T-helper 2 cell (primary cell): ENCODE measurements at regions not wholly inside any gene's neighbourhood (a gene's known extent, or its start where the extent isn't known, plus 50 kb on each side); places are given as distances from the start of the nearest gene placed in this dataset.
"Not testable (repeated sequence)": the region's sequence is repeated elsewhere in the genome, so short reads cannot be mapped to it uniquely, and the experiment has no call there.

ENCODE experiments used
- DNase-seq, 5 experiments: peaks; one replicate each; pipeline versions ENCODE4 v3.0.0 to v3.0.0-alpha.2; 2012 to 2022

- not testable (repeated sequence) for DNase-seq
Measured at GRCh38 chr1:25171013-25171412, 61.3 kb downstream of the SYF2 start.

DNA sequence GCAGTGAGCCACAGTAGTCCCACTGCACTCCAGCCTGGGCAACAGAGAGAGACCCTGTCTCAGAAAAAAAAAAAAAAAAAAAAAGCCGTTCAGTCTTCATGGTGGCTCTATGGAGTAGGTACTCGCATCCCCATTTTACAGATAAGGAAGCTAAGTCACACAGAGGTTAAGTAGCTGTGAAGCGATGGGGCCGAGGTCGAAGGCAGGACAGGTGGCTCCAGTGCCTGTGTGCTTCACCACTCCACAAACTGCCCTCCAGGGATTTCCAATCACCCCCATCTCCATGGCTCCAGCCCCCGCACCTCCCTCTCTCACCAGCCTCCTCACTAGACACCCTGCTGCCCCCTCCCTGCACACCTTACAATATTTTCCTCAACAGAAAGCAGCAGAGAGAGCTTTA lies 61.9 kb downstream of the SYF2 start:
- no peak for DNase-seq

GRCh38 chr1:25169610-25170009 lies 62.7 kb downstream of the SYF2 start:
- no peak for DNase-seq

GRCh38 chr1:25169168-25169567 lies 63.1 kb downstream of the SYF2 start:
- DNase-seq = no peak

- DNase-seq = no peak
Measured at GRCh38 chr1:25168193-25169071, 63.9 kb downstream of the SYF2 start.

- no peak for DNase-seq
Measured at GRCh38 chr1:25167269-25168192, 64.8 kb downstream of the SYF2 start.

- no peak for DNase-seq
Measured at GRCh38 chr1:25166847-25167246, 65.5 kb downstream of the SYF2 start.

GRCh38 chr1:25163986-25164385 lies 68.3 kb downstream of the SYF2 start:
- no peak for DNase-seq

DNA sequence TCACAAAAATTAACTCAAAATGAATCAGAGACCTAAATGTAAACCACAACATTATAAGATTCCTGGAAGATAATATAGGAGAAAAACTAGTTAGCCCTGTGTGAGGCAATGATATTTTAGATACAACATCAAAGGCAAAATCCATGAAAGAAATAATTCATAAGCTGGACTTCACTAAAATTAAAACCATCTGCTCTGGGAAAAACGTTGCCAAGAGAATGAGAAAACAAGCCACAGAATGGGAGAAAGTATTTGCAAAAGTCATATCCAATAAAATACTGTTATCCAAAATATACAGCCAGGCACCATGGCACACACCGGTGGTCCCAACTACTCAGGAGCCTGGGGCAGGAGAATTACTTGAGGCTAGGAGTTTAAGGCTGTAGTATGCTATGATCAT lies 70.3 kb downstream of the SYF2 start:
- DNase-seq = no peak

GRCh38 chr1:25157846-25158245 lies 74.5 kb downstream of the SYF2 start:
- DNase-seq = no peak

DNA sequence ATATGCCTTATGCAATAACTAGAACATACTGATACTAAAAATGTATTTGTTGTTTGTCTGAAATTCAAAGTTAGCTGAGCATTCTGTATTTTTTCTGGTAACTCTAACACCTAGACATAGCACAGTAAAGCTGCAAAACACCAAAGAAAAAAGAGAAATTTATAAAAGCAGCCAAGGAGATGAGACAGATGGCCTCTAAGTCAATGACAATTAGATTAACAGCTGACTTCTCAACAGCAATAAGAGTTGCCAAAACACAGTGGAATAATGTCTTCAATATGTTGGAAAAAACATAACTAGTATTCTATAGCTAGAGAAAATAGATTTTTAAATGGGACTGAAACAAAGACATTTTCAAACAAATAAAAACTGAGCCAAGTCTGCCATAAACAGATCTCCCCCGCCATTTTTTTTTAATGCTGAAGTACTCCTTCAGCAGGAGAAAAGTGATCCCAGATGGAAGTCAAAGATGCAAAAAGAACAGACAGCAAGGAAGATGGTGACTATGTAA lies 81.3 kb downstream of the SYF2 start:
- DNase-seq = no peak

DNA sequence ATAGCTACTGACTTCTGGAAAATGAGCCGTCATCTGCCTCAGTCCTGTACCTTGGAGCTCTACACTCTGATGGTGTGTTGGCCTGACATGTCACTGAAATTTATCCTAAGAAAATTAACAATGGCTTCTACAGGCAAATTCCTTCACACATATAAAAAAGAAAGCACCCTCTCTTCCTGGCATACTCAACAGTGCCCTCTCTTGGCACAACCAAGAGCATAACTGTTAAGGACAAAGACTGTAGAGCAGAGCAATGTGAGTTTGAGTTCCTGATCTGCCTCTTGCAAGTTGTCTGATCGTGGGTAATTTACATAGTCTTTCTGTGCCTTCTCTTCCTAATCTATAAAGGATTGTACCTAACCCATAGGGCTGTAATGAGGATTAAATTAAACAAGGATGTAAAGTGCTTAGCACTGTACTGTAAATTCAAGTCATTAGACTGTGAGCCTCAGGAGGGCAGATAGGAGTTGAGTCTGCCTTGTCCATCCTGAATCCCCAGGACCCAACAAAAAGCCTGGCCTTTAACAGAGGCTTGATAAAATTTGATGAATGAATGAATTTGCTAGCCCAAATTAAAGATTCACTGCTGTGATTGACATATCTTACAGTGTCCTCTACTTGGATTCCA lies 83.5 kb downstream of the SYF2 start:
- DNase-seq = peak in 2 of 5 experiments; percentile 24 to 54

GRCh38 chr1:25146451-25146855 lies 85.8 kb downstream of the SYF2 start:
- DNase-seq = no peak

- no peak for DNase-seq
Measured at GRCh38 chr1:25145775-25146393, 86.4 kb downstream of the SYF2 start.

GRCh38 chr1:25140073-25140797 lies 92.1 kb downstream of the SYF2 start:
- no peak for DNase-seq

DNA sequence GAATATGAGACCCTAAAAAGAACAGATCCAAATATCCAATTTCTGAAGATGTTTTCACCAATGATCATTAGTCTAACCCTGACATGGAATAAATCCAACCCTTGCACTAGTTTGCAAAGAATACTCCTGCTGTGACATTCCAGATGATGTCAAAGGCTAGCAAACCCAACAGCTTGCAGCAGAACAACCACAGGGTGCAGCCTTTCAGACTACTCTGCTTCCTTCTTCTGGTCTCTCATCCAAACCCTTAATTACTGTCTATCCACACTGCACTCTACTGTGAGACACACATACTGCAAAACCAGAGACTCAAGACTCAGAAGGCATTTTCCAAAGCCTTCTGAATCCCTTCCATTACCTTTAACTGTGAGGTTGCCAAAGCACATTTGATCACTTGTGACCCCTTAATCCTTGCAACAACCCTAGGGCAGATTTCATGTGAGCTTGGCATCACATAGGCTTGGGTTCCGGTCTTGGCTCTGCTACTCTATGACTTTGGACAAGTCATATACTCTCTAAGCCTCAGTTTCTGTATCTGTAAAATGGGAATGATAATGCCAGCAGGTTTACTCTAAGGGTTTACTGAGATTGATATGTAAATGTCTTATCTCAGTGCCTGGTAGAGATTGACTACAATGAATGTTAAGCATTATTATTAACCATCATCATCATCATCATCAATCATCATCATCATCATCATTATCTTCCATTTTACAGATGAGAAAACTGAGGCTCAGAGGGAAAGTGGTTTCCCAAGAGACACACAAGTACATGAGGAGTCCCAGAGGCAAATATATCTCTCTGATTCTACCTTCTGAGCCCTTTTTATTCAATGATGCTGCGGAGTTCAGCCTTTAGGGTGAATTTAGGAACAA lies 94.5 kb downstream of the SYF2 start:
- DNase-seq = no peak

DNA sequence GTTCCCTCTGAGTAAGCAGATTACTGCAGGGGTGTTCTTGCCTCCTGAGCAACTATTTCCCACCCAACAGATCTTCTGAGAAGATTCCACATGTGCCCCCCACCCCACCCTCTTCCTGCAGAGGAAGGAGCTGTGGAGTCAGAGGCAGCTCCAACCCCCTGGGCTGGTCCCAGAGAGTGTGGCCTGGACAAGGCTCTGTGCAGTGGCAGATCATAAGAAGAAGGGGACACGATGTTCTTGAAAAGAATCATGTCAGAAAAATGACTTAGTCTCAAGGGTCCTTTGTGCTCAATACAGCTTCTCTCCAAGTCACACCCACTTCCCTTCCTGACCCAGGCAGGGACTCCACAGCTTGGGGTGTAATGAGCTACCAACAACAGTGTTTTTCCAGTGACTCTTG lies 95.2 kb downstream of the SYF2 start:
- DNase-seq = no peak

DNA sequence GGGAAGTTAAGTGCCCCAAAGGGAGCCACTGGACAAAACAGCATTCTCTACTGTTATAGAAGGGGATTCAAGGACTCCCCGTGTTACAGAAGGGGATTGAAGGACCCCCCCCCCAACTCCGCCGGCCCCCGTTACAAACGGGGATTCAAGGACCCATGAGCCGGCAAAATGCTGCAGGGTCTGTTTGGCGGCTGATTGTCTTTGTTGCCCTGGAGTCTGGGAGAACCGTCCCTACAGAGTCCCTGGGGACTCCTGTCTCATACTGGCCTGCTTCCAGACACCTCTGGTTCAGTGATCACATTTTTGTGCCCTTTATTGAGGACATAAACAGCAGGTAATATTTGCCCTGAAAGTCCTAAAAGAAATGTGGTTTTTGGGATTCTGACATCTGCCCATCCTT lies 96.4 kb downstream of the SYF2 start:
- DNase-seq = no peak

DNA sequence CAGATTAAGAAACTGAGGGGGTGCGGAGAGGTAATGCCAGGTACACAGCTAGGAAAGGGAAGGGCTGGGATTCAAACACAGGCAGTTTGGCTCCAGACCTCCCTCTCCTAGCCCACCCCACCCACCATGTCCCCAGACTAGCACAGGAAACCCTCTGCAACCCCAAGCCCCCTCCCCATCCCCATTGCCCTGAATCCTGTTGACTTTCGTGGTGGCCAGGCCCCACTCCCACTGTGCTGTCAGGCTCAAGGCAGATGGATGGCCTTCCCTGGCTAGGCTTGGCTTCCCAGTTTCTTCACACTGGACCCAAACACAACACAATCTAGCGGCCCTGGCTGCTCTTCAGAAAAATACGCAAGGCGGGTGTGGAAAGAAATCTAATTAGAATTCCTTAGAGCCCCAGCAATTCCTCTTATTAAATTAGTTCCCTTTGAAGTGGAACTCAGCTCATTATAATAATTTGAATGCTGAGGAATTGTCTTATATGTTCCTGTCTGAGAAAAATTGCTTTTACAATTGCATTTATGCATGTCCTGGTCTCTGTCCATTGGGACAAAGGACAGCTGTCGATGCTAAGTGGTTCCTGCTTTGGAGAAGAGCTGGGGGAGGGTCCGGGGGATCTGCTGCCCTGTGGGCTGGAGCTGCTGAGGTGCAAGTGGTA lies 97.4 kb downstream of the SYF2 start:
- no peak for DNase-seq

DNA sequence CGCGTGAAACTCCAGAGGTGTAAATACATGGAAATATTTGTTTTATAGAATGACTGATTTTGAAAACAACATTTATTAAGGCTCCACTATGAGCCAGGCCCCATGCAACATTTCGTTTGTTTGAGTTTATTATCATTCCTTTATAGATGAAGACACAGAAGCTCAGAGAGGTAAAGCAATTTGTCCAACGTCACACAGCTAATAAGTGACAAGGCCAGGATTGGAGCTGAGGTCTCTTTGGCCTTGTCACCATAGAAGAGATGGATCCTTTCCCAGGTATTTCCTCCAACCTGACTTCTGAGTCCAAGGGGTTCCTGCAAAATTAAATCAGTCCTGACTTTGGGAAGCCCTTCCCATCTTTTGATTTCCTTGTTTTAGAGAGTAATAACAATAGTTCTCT lies 98.0 kb downstream of the SYF2 start:
- DNase-seq = no peak
